ENCODE measurements at regions not wholly inside any gene's neighbourhood (a gene's known extent, or its start where the extent isn't known, plus 50 kb on each side); places are given as distances from the start of the nearest gene placed in this dataset.

DNA sequence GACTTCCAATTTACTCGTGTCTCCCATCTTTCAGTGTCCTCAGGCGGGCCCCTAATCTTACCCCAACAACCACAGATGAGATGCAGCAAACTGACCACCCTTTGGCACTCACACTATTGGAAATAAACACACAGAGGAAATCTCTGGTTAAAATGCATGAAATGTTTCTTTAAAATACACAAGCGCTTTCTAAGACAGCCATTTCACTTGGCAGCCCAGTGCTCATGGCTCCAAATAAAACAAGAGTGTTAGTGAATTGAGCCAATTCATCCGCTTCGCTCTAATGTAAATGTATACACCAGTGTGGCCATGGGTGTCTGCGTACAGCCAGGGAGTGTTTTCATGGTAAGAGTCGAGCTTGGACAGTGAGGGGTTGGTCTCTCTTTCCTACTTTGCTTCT, 282.9 kb downstream of the CLIC5 start:
- Histone ChIP-seq H4K20me1 (ENCODE audit: control insufficient read depth, extremely low read depth, insufficient read depth, low read length) (no peaks in the 10 kb centered on the region), H3K4me1 (ENCODE audit: control insufficient read depth, extremely low read depth, insufficient read depth, low read length) (peaks cover 5% of the 10 kb centered on the region), H3K79me2 (ENCODE audit: control insufficient read depth, insufficient read depth, low read length) (no peaks in the 10 kb centered on the region), H3K9me3 (ENCODE audit: control insufficient read depth, low read depth, low read length) (no peaks in the 10 kb centered on the region), H3K27me3 (ENCODE audit: control insufficient read depth, extremely low read depth, insufficient read depth, low read length) (no peaks in the 10 kb centered on the region), H3K4me2 (ENCODE audit: control insufficient read depth, extremely low read depth, insufficient read depth, low read depth, low read length) (no peak overlapping the region), H3K27ac (ENCODE audit: control insufficient read depth, insufficient read depth, low read length) (no peak overlapping the region), H3K9ac (ENCODE audit: control insufficient read depth, extremely low read depth, insufficient read depth, low read length) (no peak overlapping the region), H2AFZ (ENCODE audit: control insufficient read depth, low read length) (no peak overlapping the region), H3K9me1 (ENCODE audit: control insufficient read depth, extremely low read depth, insufficient read depth, low read length) (no peaks in the 10 kb centered on the region), H3K36me3 (ENCODE audit: control insufficient read depth in 2 of 2, extremely low read depth in 1 of 2, insufficient read depth in 2 of 2, low read length in 2 of 2) (no peaks in the 10 kb centered on the region), H3K4me3 (ENCODE audit: control insufficient read depth in 2 of 3, extremely low read depth in 1 of 3, insufficient read depth in 2 of 3, low read depth in 1 of 3, low read length in 3 of 3) (no peak overlapping the region)
- no peak for TF ChIP-seq EZH2 (IDR thresholded peaks at IDR 0.05; ENCODE audit: low read length)
- TF ChIP-seq, protein P1, sequence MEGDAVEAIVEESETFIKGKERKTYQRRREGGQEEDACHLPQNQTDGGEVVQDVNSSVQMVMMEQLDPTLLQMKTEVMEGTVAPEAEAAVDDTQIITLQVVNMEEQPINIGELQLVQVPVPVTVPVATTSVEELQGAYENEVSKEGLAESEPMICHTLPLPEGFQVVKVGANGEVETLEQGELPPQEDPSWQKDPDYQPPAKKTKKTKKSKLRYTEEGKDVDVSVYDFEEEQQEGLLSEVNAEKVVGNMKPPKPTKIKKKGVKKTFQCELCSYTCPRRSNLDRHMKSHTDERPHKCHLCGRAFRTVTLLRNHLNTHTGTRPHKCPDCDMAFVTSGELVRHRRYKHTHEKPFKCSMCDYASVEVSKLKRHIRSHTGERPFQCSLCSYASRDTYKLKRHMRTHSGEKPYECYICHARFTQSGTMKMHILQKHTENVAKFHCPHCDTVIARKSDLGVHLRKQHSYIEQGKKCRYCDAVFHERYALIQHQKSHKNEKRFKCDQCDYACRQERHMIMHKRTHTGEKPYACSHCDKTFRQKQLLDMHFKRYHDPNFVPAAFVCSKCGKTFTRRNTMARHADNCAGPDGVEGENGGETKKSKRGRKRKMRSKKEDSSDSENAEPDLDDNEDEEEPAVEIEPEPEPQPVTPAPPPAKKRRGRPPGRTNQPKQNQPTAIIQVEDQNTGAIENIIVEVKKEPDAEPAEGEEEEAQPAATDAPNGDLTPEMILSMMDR (optimal IDR thresholded peaks at IDR 0.05 in 1 of 3, IDR thresholded peaks at IDR 0.05 in 1 of 3, conservative IDR thresholded peaks at IDR 0.05 in 1 of 3; ENCODE audit: extremely low read depth in 1 of 3, insufficient read depth in 2 of 3, low read length in 3 of 3), result no peak
- dilution Hi-C loops (cut with MboI; ENCODE audit: extremely low pct_ligation_motif_present, low sequenced_read_pairs), result no loop called here
- FAIRE-seq (no peak), DNase-seq (ENCODE audit: low read depth, low spot score) (no peak)

DNA sequence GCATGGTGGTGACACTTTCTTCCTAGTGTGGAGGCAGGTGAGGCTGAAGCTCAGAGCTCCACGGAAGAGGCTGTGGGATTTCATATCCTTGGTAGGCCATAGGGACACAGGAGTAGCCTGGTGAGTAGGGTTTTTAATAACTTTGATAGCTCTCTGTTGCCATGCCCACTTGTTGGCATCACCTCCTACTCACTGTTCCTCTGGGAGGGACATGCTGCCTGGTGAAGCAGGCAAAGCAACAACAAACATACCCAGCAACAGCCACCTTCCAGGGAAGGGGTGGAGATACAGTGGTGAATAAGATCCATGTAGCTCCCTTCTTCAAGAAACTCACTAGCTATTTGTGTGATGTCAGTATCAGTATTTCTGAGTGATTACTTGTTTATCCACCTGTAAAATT, 285.4 kb downstream of the CLIC5 start:
- Histone ChIP-seq H3K4me3 (ENCODE audit: control insufficient read depth in 2 of 3, extremely low read depth in 1 of 3, insufficient read depth in 2 of 3, low read depth in 1 of 3, low read length in 3 of 3) (no peak overlapping the region), H3K4me1 (ENCODE audit: control insufficient read depth, extremely low read depth, insufficient read depth, low read length) (peaks cover 5% of the 10 kb centered on the region), H3K79me2 (ENCODE audit: control insufficient read depth, insufficient read depth, low read length) (no peaks in the 10 kb centered on the region), H3K9me1 (ENCODE audit: control insufficient read depth, extremely low read depth, insufficient read depth, low read length) (no peaks in the 10 kb centered on the region), H3K9ac (ENCODE audit: control insufficient read depth, extremely low read depth, insufficient read depth, low read length) (no peak overlapping the region), H3K36me3 (ENCODE audit: control insufficient read depth in 2 of 2, extremely low read depth in 1 of 2, insufficient read depth in 2 of 2, low read length in 2 of 2) (no peaks in the 10 kb centered on the region), H3K27ac (ENCODE audit: control insufficient read depth, insufficient read depth, low read length) (no peak overlapping the region), H4K20me1 (ENCODE audit: control insufficient read depth, extremely low read depth, insufficient read depth, low read length) (no peaks in the 10 kb centered on the region), H3K4me2 (ENCODE audit: control insufficient read depth, extremely low read depth, insufficient read depth, low read depth, low read length) (no peak overlapping the region), H3K9me3 (ENCODE audit: control insufficient read depth, low read depth, low read length) (no peaks in the 10 kb centered on the region), H2AFZ (ENCODE audit: control insufficient read depth, low read length) (no peak overlapping the region), H3K27me3 (ENCODE audit: control insufficient read depth, extremely low read depth, insufficient read depth, low read length) (no peaks in the 10 kb centered on the region)
- TF ChIP-seq, protein P1 (optimal IDR thresholded peaks at IDR 0.05 in 1 of 3, IDR thresholded peaks at IDR 0.05 in 1 of 3, conservative IDR thresholded peaks at IDR 0.05 in 1 of 3; ENCODE audit: extremely low read depth in 1 of 3, insufficient read depth in 2 of 3, low read length in 3 of 3), result no peak
- TF ChIP-seq EZH2 (IDR thresholded peaks at IDR 0.05; ENCODE audit: low read length), result no peak
- DNase-seq (ENCODE audit: low read depth, low spot score) (no peak), FAIRE-seq (no peak)
- dilution Hi-C loops (cut with MboI; ENCODE audit: extremely low pct_ligation_motif_present, low sequenced_read_pairs), result no loop called here
